Natural killer cell (primary cell): ENCODE measurements at regions not wholly inside any gene's neighbourhood (a gene's known extent, or its start where the extent isn't known, plus 50 kb on each side); places are given as distances from the start of the nearest gene placed in this dataset.

Experiments
- ATAC-seq, 3 donors: fragments of 150-1000 bp in 2 of 3; fragments of 200-7000 bp in 1 of 3; cut with Tn5 transposase; 1 replicate in 1 of 3; 2 replicates in 2 of 3; pipeline ENCODE4 v1.10.0; 2021; ENCODE audit warnings: mild to moderate bottlenecking in 2 of 3, moderate library complexity in 2 of 3
- DNase-seq, 2 donors: peaks; one replicate each; pipeline versions ENCODE4 v3.0.0 to v3.0.0-alpha.2; 2013 to 2021; ENCODE audit warnings: mixed read lengths in 1 of 2
- H3K27ac ChIP-seq: one replicate; pipeline ENCODE4 v1.5.1; 2013; ENCODE audit warnings: mild to moderate bottlenecking, low read length
- H3K27me3 ChIP-seq: one replicate; pipeline ENCODE4 v1.6.1; 2013; ENCODE audit warnings: low read length; ENCODE audit not compliant: control insufficient read depth, insufficient read depth
- H3K36me3 ChIP-seq: one replicate; pipeline ENCODE4 v1.6.1; 2013; ENCODE audit warnings: low read length; ENCODE audit not compliant: control insufficient read depth, insufficient read depth
- H3K4me1 ChIP-seq: one replicate; pipeline ENCODE4 v1.6.1; 2013; ENCODE audit warnings: low read length; ENCODE audit not compliant: control insufficient read depth, insufficient read depth
- H3K4me3 ChIP-seq: one replicate; pipeline ENCODE4 v1.5.1; 2013; ENCODE audit warnings: low read length
- H3K9me3 ChIP-seq: one replicate; pipeline ENCODE4 v1.6.1; 2013; ENCODE audit warnings: low read length; ENCODE audit not compliant: control insufficient read depth, insufficient read depth
- H3K27ac Mint-ChIP-seq, 2 donors: one replicate each; pipeline ENCODE4 v1.8.0; 2022; ENCODE audit warnings: mild to moderate bottlenecking in 2 of 2, mixed read lengths in 2 of 2, moderate library complexity in 1 of 2
- H3K27me3 Mint-ChIP-seq, 2 donors: one replicate each; pipeline ENCODE4 v1.8.0; 2022; ENCODE audit warnings: low read depth in 2 of 2, mixed read lengths in 2 of 2
- H3K36me3 Mint-ChIP-seq: one replicate; pipeline ENCODE4 v1.8.0; 2022; ENCODE audit warnings: mixed read lengths
- H3K4me1 Mint-ChIP-seq, 2 donors: one replicate each; pipeline ENCODE4 v1.8.0; 2022; ENCODE audit warnings: mixed read lengths in 2 of 2
- H3K4me3 Mint-ChIP-seq: one replicate; pipeline ENCODE4 v1.8.0; 2022; ENCODE audit warnings: mild to moderate bottlenecking, moderate library complexity, mixed read lengths
- H3K9me3 Mint-ChIP-seq, 2 donors: one replicate each; pipeline ENCODE4 v1.8.0; 2022; ENCODE audit warnings: mixed read lengths in 2 of 2
- WGBS: methylation state at CpG from one replicate; pipeline ENCODE4 v1.1.7; 2013; ENCODE audit warnings: missing lambda C conversion rate; ENCODE audit not compliant: insufficient coverage; 5-methylcytosine and 5-hydroxymethylcytosine counted together
- intact Hi-C: fragments of 100-400 bp; cut with micrococcal nuclease; formaldehyde crosslinking; loops from one replicate; pipeline ENCODE4 v1.14.2; 2022
- TF ChIP-seq, protein P1 (sequence below): fragments of 200-600 bp; IDR thresholded peaks from one replicate; pipeline ENCODE4 v1.8.0; 2022; ENCODE audit warnings: antibody characterized with exemption

GRCh38 chr3:176046703-176047102 is 1150.6 kb downstream of the TBL1XR1 start:
- no peaks in the 10 kb centered on the region for H3K27me3 Mint-ChIP-seq
- H3K4me1 Mint-ChIP-seq: no peaks in the 10 kb centered on the region
- H3K36me3 ChIP-seq: no peaks in the 10 kb centered on the region
- no peak overlapping the region for H3K4me3 Mint-ChIP-seq
- intact Hi-C loops: no loop called here
- H3K36me3 Mint-ChIP-seq: no peaks in the 10 kb centered on the region
- ATAC-seq (no peak), DNase-seq (no peak)
- H3K27ac Mint-ChIP-seq: no peak overlapping the region
- no peaks in the 10 kb centered on the region for H3K27me3 ChIP-seq
- H3K27ac ChIP-seq: no peak overlapping the region
- 87% methylated on average over 2 of the region's 2 CpGs for WGBS
- no peak overlapping the region for H3K4me3 ChIP-seq
- H3K4me1 ChIP-seq: no peaks in the 10 kb centered on the region
- TF ChIP-seq, protein P1, sequence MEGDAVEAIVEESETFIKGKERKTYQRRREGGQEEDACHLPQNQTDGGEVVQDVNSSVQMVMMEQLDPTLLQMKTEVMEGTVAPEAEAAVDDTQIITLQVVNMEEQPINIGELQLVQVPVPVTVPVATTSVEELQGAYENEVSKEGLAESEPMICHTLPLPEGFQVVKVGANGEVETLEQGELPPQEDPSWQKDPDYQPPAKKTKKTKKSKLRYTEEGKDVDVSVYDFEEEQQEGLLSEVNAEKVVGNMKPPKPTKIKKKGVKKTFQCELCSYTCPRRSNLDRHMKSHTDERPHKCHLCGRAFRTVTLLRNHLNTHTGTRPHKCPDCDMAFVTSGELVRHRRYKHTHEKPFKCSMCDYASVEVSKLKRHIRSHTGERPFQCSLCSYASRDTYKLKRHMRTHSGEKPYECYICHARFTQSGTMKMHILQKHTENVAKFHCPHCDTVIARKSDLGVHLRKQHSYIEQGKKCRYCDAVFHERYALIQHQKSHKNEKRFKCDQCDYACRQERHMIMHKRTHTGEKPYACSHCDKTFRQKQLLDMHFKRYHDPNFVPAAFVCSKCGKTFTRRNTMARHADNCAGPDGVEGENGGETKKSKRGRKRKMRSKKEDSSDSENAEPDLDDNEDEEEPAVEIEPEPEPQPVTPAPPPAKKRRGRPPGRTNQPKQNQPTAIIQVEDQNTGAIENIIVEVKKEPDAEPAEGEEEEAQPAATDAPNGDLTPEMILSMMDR: no peak
- H3K9me3 Mint-ChIP-seq: peaks cover 8 to 16% of the 10 kb centered on the region in 2 donors
- no peaks in the 10 kb centered on the region for H3K9me3 ChIP-seq

GRCh38 chr3:176041812-176042211 is 1155.5 kb downstream of the TBL1XR1 start:
- no peaks in the 10 kb centered on the region for H3K9me3 ChIP-seq
- DNase-seq: no peak
- Mint-ChIP-seq H3K4me3 (no peak overlapping the region), H3K27ac (no peak overlapping the region), H3K27me3 (no peaks in the 10 kb centered on the region), H3K4me1 (no peaks in the 10 kb centered on the region), H3K36me3 (peaks cover 9% of the 10 kb centered on the region), H3K9me3 (peaks cover 14 to 30% of the 10 kb centered on the region in 2 donors)
- H3K4me1 ChIP-seq: no peaks in the 10 kb centered on the region
- TF ChIP-seq, protein P1: no peak
- H3K4me3 ChIP-seq: no peak overlapping the region
- WGBS: 79% methylated on average over 2 of the region's 2 CpGs
- no peak for ATAC-seq
- no peak overlapping the region for H3K27ac ChIP-seq
- no peaks in the 10 kb centered on the region for H3K27me3 ChIP-seq
- intact Hi-C loops: no loop called here
- H3K36me3 ChIP-seq: no peaks in the 10 kb centered on the region

DNA sequence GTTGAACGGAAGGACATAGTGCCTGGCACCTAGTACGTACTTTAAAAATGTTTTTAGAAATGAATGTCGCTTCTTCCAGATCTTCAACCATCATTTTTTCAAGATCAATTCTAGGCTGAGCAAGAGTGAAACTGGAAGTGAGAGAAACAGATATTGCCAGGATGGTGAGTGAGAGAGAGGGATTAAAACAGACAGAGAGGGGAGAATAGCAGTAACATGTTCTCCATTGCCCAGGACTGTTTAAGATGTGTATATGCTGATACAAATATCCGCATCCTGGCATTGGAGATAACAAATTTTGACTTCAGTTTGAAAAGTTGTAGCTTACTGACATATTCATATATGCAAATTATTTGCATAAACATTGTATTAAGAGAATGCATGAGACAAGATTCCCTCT is 1156.1 kb downstream of the TBL1XR1 start:
- Mint-ChIP-seq H3K4me1 (no peaks in the 10 kb centered on the region), H3K27ac (no peak overlapping the region), H3K27me3 (no peaks in the 10 kb centered on the region), H3K4me3 (no peak overlapping the region), H3K36me3 (peaks cover 11% of the 10 kb centered on the region), H3K9me3 (peaks cover 14 to 30% of the 10 kb centered on the region in 2 donors)
- no peaks in the 10 kb centered on the region for H3K4me1 ChIP-seq
- TF ChIP-seq, protein P1: no peak
- DNase-seq (no peak), ATAC-seq (no peak)
- H3K9me3 ChIP-seq: no peaks in the 10 kb centered on the region
- no peak overlapping the region for H3K4me3 ChIP-seq
- H3K36me3 ChIP-seq: no peaks in the 10 kb centered on the region
- 83% methylated on average over 1 of the region's 4 CpGs for WGBS
- H3K27me3 ChIP-seq: no peaks in the 10 kb centered on the region
- no peak overlapping the region for H3K27ac ChIP-seq
- intact Hi-C loops: no loop called here

- H3K9me3 ChIP-seq: no peaks in the 10 kb centered on the region
- H3K9me3 Mint-ChIP-seq: peaks cover 18 to 40% of the 10 kb centered on the region in 2 donors
- no peaks in the 10 kb centered on the region for H3K4me1 ChIP-seq
- H3K36me3 ChIP-seq: no peaks in the 10 kb centered on the region
- no peaks in the 10 kb centered on the region for H3K27me3 Mint-ChIP-seq
- ATAC-seq: no peak
- H3K4me3 Mint-ChIP-seq: no peak overlapping the region
- H3K4me1 Mint-ChIP-seq: no peaks in the 10 kb centered on the region
- H3K27me3 ChIP-seq: no peaks in the 10 kb centered on the region
- H3K36me3 Mint-ChIP-seq: peaks cover 17% of the 10 kb centered on the region
- TF ChIP-seq, protein P1: no peak
- DNase-seq: no peak
- H3K27ac ChIP-seq: no peak overlapping the region
- H3K4me3 ChIP-seq: no peak overlapping the region
- no peak overlapping the region for H3K27ac Mint-ChIP-seq
- intact Hi-C loops: no loop called here
- no CpG with 5 or more reads among the region's 1 CpG for WGBS
Observed at GRCh38 chr3:176037636-176038035, 1159.6 kb downstream of the TBL1XR1 start.
